GM12891 (cell line): ENCODE measurements at regions not wholly inside any gene's neighbourhood (a gene's known extent, or its start where the extent isn't known, plus 50 kb on each side); places are given as distances from the start of the nearest gene placed in this dataset.

Experiments
- PAX5 ChIP-seq: IDR thresholded peaks from 2 replicates; pipeline ENCODE4 v1.6.1; 2011; ENCODE audit warnings: low read length, moderate library complexity, mild to moderate bottlenecking; ENCODE audit not compliant: insufficient read depth, severe bottlenecking
- POLR2A ChIP-seq: IDR thresholded peaks from 2 replicates; pipeline ENCODE4 v1.6.1; 2011; ENCODE audit warnings: low read depth, low read length, control low read depth
- POLR2AphosphoS5 ChIP-seq: IDR thresholded peaks from 2 replicates; pipeline ENCODE4 v1.6.1; 2011; ENCODE audit warnings: low read depth, low read length, control low read depth
- TAF1 ChIP-seq: IDR thresholded peaks from 2 replicates; pipeline ENCODE4 v1.6.1; 2011; ENCODE audit warnings: low read depth, low read length, control low read depth

GRCh38 chr16:76193906-76194615, 83.1 kb upstream of the CNTNAP4 start:
- no peak for TF ChIP-seq POLR2A
- no peak for TF ChIP-seq POLR2AphosphoS5
- TF ChIP-seq PAX5 = no peak
- TF ChIP-seq TAF1 = no peak
